ENCODE measurements at regions not wholly inside any gene's neighbourhood (a gene's known extent, or its start where the extent isn't known, plus 50 kb on each side); places are given as distances from the start of the nearest gene placed in this dataset.

DNA sequence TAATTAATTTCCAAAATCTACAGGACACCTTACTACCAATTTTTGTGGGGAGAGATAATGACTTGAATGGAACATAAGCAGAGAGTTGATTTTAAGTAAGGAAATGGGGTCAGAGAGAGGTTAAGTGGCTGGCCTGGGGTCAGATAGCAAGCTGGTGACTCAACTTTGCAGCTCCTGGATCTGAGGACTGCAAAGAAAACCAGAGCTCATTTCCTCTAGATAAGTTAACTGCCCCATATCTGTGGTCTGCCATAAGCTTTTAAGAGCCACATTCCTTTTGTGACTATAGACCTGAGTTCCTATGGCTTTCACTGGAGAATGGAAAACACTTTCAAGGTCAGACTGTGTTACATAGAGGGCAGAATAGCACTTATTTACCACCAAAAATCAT, 201.2 kb upstream of the PRICKLE1 start:
- no peaks in the 10 kb centered on the region for H3K79me2 ChIP-seq (ENCODE audit: low read length)
- ATAC-seq = peak; percentile 72
- no TSS peak for BruUV-seq (replicated peaks)

DNA sequence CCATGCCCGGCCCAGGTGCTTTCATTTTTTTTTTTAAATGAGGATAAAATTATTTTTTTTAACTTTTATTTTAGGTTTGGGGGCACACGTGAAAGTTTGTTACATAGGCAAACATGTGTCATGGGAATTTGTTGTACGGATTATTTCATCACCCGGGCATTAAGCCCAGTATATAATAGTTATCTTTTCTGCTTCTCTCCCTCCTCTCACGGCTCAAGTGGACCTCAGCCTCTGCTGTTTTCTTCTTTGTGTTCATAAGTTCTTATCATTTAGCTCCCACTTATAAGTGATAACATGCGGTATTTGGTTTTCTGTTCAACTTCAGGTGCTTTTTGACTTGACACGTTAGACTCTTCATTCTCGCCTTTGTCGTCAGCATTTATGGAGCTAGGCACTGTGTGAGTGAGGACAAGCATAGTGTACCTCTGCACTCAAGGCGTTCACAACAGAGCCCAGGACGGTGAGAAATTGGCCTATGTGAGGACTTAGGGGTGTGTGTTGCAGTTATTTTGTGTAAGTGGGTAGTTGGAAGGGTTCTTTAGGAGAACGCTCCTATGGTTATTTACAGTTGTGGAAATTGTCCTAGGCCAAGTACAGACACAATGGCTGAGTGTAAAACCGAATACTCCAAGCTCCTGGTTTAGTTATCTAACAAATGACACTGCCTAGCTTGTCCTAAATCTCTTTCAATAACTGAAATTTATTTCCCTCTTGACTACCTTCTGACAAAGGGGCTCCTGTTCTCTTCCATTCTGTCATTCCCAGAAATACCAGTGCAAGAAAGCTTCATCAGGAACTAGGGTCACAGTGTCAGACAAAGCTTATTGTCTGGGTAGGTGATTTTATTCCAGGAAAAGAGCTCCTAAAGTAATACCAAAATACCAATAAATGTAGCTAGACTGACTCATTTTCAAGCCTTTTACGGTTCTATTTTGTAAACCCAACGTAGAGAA, 200.5 kb upstream of the PRICKLE1 start:
- Histone ChIP-seq H3K27me3 (ENCODE audit: low read length) (no peaks in the 10 kb centered on the region), H3K4me1 (ENCODE audit: insufficient read depth, low read length) (peaks cover 32% of the 10 kb centered on the region), H3K9ac (ENCODE audit: low read length) (no peak overlapping the region), H2AFZ (ENCODE audit: low read length) (no peak overlapping the region), H3F3A (ENCODE audit: low read length, unreplicated experiment) (no peaks in the 10 kb centered on the region), H3K4me2 (ENCODE audit: low read length) (peak overlapping the region; percentile 10), H3K79me2 (ENCODE audit: low read length) (no peaks in the 10 kb centered on the region), H3K9me3 (ENCODE audit: low read length) (no peaks in the 10 kb centered on the region), H3K36me3 (ENCODE audit: low read depth, low read length) (no peaks in the 10 kb centered on the region), H3K9me2 (replicated peaks; ENCODE audit: low read length) (no peaks in the 10 kb centered on the region), H3K27ac (ENCODE audit: low read length) (no peak overlapping the region), H4K20me1 (ENCODE audit: low read length) (no peaks in the 10 kb centered on the region), H3K4me3 (ENCODE audit: low read length) (no peak overlapping the region)
- TF ChIP-seq EZH2phosphoT487 (IDR thresholded peaks at IDR 0.05; ENCODE audit: borderline replicate concordance, low read length) = no peak
- TF ChIP-seq EZH2 (IDR thresholded peaks at IDR 0.05; ENCODE audit: low read length, unreplicated experiment) = no peak
- TF ChIP-seq, protein P1, sequence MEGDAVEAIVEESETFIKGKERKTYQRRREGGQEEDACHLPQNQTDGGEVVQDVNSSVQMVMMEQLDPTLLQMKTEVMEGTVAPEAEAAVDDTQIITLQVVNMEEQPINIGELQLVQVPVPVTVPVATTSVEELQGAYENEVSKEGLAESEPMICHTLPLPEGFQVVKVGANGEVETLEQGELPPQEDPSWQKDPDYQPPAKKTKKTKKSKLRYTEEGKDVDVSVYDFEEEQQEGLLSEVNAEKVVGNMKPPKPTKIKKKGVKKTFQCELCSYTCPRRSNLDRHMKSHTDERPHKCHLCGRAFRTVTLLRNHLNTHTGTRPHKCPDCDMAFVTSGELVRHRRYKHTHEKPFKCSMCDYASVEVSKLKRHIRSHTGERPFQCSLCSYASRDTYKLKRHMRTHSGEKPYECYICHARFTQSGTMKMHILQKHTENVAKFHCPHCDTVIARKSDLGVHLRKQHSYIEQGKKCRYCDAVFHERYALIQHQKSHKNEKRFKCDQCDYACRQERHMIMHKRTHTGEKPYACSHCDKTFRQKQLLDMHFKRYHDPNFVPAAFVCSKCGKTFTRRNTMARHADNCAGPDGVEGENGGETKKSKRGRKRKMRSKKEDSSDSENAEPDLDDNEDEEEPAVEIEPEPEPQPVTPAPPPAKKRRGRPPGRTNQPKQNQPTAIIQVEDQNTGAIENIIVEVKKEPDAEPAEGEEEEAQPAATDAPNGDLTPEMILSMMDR (conservative IDR thresholded peaks at IDR 0.05; ENCODE audit: low read depth, low read length) = no peak
- ATAC-seq (peak; percentile 21), DNase-seq (no peak)
- POLR2A ChIA-PET (ENCODE audit: unreplicated experiment) = interaction anchor here (0.6 to 0.7 kb wide), 2 partner anchors 138 to 176 kb away, joined by 3 to 4 read pairs; no protein-coding TSS in a partner anchor
- CTCF ChIA-PET = interaction anchor here (0.6 to 0.7 kb wide), 2 partner anchors 168 to 180 kb away, joined by 3 to 4 read pairs; no protein-coding TSS in a partner anchor
- intact Hi-C loops (cut with micrococcal nuclease) = no loop called here
- no TSS peak for BruUV-seq (replicated peaks)

More for the DNA sequence above, 201.2 kb upstream of the PRICKLE1 start:
- no peaks in the 10 kb centered on the region for H3K27me3 ChIP-seq (ENCODE audit: low read length)
- CTCF ChIA-PET = interaction anchor here (0.6 to 0.7 kb wide), 2 partner anchors 167 to 179 kb away, joined by 3 to 4 read pairs; no protein-coding TSS in a partner anchor
- no peak overlapping the region for H3K4me3 ChIP-seq (ENCODE audit: low read length)
- POLR2A ChIA-PET (ENCODE audit: unreplicated experiment) = interaction anchor here (0.6 to 0.7 kb wide), 2 partner anchors 137 to 175 kb away, joined by 3 to 4 read pairs; no protein-coding TSS in a partner anchor
- H2AFZ ChIP-seq (ENCODE audit: low read length) = no peak overlapping the region
- H3K9me2 ChIP-seq (replicated peaks; ENCODE audit: low read length) = no peaks in the 10 kb centered on the region
- no peaks in the 10 kb centered on the region for H3F3A ChIP-seq (ENCODE audit: low read length, unreplicated experiment)
- peak overlapping the region; percentile 10 for H3K4me2 ChIP-seq (ENCODE audit: low read length)
- H3K27ac ChIP-seq (ENCODE audit: low read length) = no peak overlapping the region
- H4K20me1 ChIP-seq (ENCODE audit: low read length) = no peaks in the 10 kb centered on the region
- no peaks in the 10 kb centered on the region for H3K9me3 ChIP-seq (ENCODE audit: low read length)
- H3K36me3 ChIP-seq (ENCODE audit: low read depth, low read length) = no peaks in the 10 kb centered on the region
- peak; percentile 74 for DNase-seq
- TF ChIP-seq EZH2 (IDR thresholded peaks at IDR 0.05; ENCODE audit: low read length, unreplicated experiment) (no peak), EZH2phosphoT487 (IDR thresholded peaks at IDR 0.05; ENCODE audit: borderline replicate concordance, low read length) (no peak)
- TF ChIP-seq, protein P1 (conservative IDR thresholded peaks at IDR 0.05; ENCODE audit: low read depth, low read length) = no peak
- peaks cover 35% of the 10 kb centered on the region for H3K4me1 ChIP-seq (ENCODE audit: insufficient read depth, low read length)
- intact Hi-C loops (cut with micrococcal nuclease) = no loop called here
- no peak overlapping the region for H3K9ac ChIP-seq (ENCODE audit: low read length)

All from PC-3 (cell line).